Esophagus muscularis mucosa (tissue), 3 donors: ENCODE measurements at regions not wholly inside any gene's neighbourhood (a gene's known extent, or its start where the extent isn't known, plus 50 kb on each side); places are given as distances from the start of the nearest gene placed in this dataset.

Experiments used
- CTCF ChIP-seq, 3 experiments: fragments of 200-600 bp in 2 of 3; fragments of 450-650 bp in 1 of 3; sonication (generic) in 2 of 3; IDR thresholded peaks; one replicate each; pipeline ENCODE4 v1.5.1; 2017 to 2019; ENCODE audit warnings: antibody characterized with exemption in 3 of 3, mild to moderate bottlenecking in 2 of 3, moderate library complexity in 1 of 3
- POLR2A ChIP-seq: fragments of 450-650 bp; IDR thresholded peaks from one replicate; pipeline ENCODE4 v1.6.1; 2017; ENCODE audit warnings: antibody characterized with exemption, moderate library complexity, mild to moderate bottlenecking, low read depth
- POLR2AphosphoS5 ChIP-seq, 2 donors: sonication (generic); formaldehyde crosslinking; IDR thresholded peaks; one replicate each; pipeline ENCODE4 v1.6.1; 2017; ENCODE audit warnings: antibody characterized with exemption in 2 of 2

- TF ChIP-seq CTCF (IDR thresholded peaks at IDR 0.05) (no peak), POLR2A (no peak), POLR2AphosphoS5 (IDR thresholded peaks at IDR 0.05) (no peak)
Measured at GRCh38 chr3:23747841-23748240, 57.9 kb upstream of the UBE2E1 start.
